ENCODE measurements at regions not wholly inside any gene's neighbourhood (a gene's known extent, or its start where the extent isn't known, plus 50 kb on each side); places are given as distances from the start of the nearest gene placed in this dataset.

DNA sequence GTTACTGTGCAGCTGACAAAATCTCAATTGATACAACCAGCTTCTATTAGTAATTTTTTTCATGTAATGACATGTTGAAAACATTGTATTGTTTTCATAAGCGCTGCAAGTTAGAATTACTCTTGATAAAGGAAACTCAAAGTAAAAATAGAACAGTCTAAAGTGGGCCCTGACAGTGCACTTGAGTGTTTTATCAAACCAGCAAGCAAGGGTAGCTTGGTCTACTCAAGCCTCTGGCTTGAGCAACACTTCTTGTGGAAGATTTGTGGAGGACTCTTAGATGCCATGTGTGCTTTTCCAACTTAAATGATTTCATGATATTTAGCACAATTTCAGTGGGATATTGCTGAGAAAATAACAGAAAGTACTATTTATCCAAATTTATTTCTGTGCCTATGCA, 575.7 kb upstream of the ZNF717 start (continued):
- TF ChIP-seq TBP (IDR thresholded peaks at IDR 0.05; ENCODE audit: low read depth, low read length) = no peak
- TF ChIP-seq HDAC2 (IDR thresholded peaks at IDR 0.05; ENCODE audit: borderline replicate concordance in 1 of 2, low read depth in 2 of 2, low read length in 2 of 2) = no peak
- TF ChIP-seq, protein P1, sequence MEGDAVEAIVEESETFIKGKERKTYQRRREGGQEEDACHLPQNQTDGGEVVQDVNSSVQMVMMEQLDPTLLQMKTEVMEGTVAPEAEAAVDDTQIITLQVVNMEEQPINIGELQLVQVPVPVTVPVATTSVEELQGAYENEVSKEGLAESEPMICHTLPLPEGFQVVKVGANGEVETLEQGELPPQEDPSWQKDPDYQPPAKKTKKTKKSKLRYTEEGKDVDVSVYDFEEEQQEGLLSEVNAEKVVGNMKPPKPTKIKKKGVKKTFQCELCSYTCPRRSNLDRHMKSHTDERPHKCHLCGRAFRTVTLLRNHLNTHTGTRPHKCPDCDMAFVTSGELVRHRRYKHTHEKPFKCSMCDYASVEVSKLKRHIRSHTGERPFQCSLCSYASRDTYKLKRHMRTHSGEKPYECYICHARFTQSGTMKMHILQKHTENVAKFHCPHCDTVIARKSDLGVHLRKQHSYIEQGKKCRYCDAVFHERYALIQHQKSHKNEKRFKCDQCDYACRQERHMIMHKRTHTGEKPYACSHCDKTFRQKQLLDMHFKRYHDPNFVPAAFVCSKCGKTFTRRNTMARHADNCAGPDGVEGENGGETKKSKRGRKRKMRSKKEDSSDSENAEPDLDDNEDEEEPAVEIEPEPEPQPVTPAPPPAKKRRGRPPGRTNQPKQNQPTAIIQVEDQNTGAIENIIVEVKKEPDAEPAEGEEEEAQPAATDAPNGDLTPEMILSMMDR (IDR thresholded peaks at IDR 0.05; ENCODE audit: control extremely low read depth in 1 of 3, insufficient read depth in 1 of 3, low read depth in 1 of 3, low read length in 3 of 3) = no peak
- no peak for TF ChIP-seq CHD2 (IDR thresholded peaks at IDR 0.05; ENCODE audit: low read length)

Data from H1 (cell line).